MM.1S (cell line): ENCODE measurements at regions not wholly inside any gene's neighbourhood (a gene's known extent, or its start where the extent isn't known, plus 50 kb on each side); places are given as distances from the start of the nearest gene placed in this dataset.

Experiments
- DNase-seq: peaks from one replicate; pipeline ENCODE4 v3.0.0-alpha.2; 2015
- H2AFZ ChIP-seq: fragments of 300-600 bp; sonication (generic); 2 replicates; pipeline ENCODE4 v1.6.0; 2016; ENCODE audit warnings: antibody characterized with exemption, low read length
- H3F3A ChIP-seq: fragments of 300-600 bp; sonication (generic); 2 replicates; pipeline ENCODE4 v1.6.1; 2016; ENCODE audit warnings: mild to moderate bottlenecking, antibody characterized with exemption, low read length, moderate library complexity, mixed read lengths; ENCODE audit not compliant: insufficient read depth
- H3K27ac ChIP-seq: fragments of 300-600 bp; sonication (generic); 2 replicates; pipeline ENCODE4 v1.5.1; 2016; ENCODE audit warnings: mild to moderate bottlenecking, low read length
- H3K27me3 ChIP-seq: fragments of 300-600 bp; sonication (generic); replicated peaks from 2 replicates; pipeline ENCODE4 v1.6.0; 2016; ENCODE audit warnings: low read length; ENCODE audit not compliant: insufficient read depth
- H3K36me3 ChIP-seq: fragments of 300-600 bp; sonication (generic); replicated peaks from 2 replicates; pipeline ENCODE4 v1.6.1; 2016; ENCODE audit warnings: mild to moderate bottlenecking, low read length, mixed read lengths; ENCODE audit not compliant: insufficient read depth
- H3K4me1 ChIP-seq: fragments of 300-600 bp; sonication (generic); 2 replicates; pipeline ENCODE4 v1.6.1; 2016; ENCODE audit warnings: low read length, mixed read lengths
- H3K4me2 ChIP-seq: fragments of 300-600 bp; sonication (generic); 2 replicates; pipeline ENCODE4 v1.6.0; 2016; ENCODE audit warnings: low read depth, low read length
- H3K4me3 ChIP-seq: fragments of 300-600 bp; sonication (generic); 2 replicates; pipeline ENCODE4 v1.5.1; 2016; ENCODE audit warnings: low read length, mixed read lengths
- H3K79me2 ChIP-seq: fragments of 300-600 bp; sonication (generic); 2 replicates; pipeline ENCODE4 v1.6.1; 2016; ENCODE audit warnings: mixed run types, low read length, mixed read lengths
- H3K9ac ChIP-seq: fragments of 300-600 bp; sonication (generic); 2 replicates; pipeline ENCODE4 v1.6.1; 2016; ENCODE audit warnings: low read length, mixed read lengths
- H3K9me2 ChIP-seq: fragments of 300-600 bp; sonication (generic); replicated peaks from 2 replicates; pipeline ENCODE4 v1.6.1; 2016; ENCODE audit warnings: mild to moderate bottlenecking, low read length, mixed read lengths; ENCODE audit not compliant: insufficient read depth
- H3K9me3 ChIP-seq: fragments of 300-600 bp; sonication (generic); replicated peaks from 2 replicates; pipeline ENCODE4 v1.6.1; 2016; ENCODE audit warnings: mild to moderate bottlenecking, low read length, mixed read lengths; ENCODE audit not compliant: insufficient read depth
- H4K20me1 ChIP-seq: fragments of 300-600 bp; sonication (generic); 2 replicates; pipeline ENCODE4 v1.6.1; 2016; ENCODE audit warnings: mild to moderate bottlenecking, low read length, moderate library complexity, mixed read lengths; ENCODE audit not compliant: insufficient read depth
- EZH2 ChIP-seq: fragments of 300-600 bp; sonication (generic); optimal IDR thresholded peaks from 2 replicates; pipeline ENCODE3; 2017; ENCODE audit warnings: low read depth, mild to moderate bottlenecking, antibody characterized with exemption, low read length, mixed read lengths
- EZH2phosphoT487 ChIP-seq: fragments of 300-600 bp; sonication (generic); IDR thresholded peaks from 2 replicates; pipeline ENCODE4 v1.6.1; 2018; ENCODE audit warnings: antibody characterized with exemption, low read length
- TF ChIP-seq, protein P1 (sequence below): fragments of 300-600 bp; sonication (generic); IDR thresholded peaks from 2 replicates; pipeline ENCODE4 v1.5.1; 2016; ENCODE audit warnings: antibody characterized with exemption, low read length, mixed read lengths

DNA sequence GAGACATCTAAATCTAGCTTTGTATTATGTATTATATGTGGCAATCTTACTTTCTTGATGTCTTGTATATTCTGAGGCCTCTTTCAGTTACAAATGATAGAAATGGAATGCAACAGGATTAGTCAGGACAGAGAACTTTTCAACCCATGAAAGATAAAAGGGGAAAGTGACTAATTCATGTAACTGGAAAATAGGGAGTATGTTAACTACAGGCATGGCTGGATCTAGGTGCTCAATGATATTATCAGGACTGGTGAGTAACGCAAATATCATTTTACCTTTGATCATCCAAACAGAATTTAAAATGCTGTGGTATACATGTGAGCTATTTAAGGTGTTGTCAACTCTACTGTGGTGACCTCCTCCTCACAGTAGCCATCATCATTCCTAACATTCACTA lies 215.7 kb upstream of the GLRA1 start:
- H3K9ac ChIP-seq = no peak overlapping the region
- no peak for DNase-seq
- H3K36me3 ChIP-seq = no peaks in the 10 kb centered on the region
- no peaks in the 10 kb centered on the region for H3K79me2 ChIP-seq
- H3K4me3 ChIP-seq = no peak overlapping the region
- no peaks in the 10 kb centered on the region for H3K9me3 ChIP-seq
- no peak for TF ChIP-seq EZH2phosphoT487
- no peak overlapping the region for H2AFZ ChIP-seq
- H3K4me1 ChIP-seq = no peaks in the 10 kb centered on the region
- H4K20me1 ChIP-seq = no peaks in the 10 kb centered on the region
- no peaks in the 10 kb centered on the region for H3K27me3 ChIP-seq
- H3K9me2 ChIP-seq = no peaks in the 10 kb centered on the region
- H3F3A ChIP-seq = no peaks in the 10 kb centered on the region
- H3K27ac ChIP-seq = no peak overlapping the region
- no peak overlapping the region for H3K4me2 ChIP-seq

DNA sequence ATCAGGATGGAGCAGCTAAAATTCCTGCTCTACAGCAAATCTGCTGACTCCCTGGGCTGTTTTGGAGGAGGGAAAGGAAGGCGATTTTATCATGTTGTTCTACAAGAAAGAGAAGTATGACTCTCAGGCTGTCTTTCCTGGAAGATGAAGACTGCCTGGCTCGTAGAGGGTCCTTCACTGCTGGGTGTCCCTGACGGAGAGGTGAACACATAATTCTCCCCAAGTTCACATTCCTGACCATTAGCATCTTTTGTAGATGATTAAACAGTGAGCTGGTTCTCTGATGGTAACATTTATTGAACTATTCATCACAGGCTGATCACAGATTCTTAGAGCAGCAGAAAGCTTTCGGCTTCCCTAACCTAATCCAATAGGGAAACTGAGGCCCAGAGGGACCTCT lies 212.4 kb upstream of the GLRA1 start:
- H3K36me3 ChIP-seq = no peaks in the 10 kb centered on the region
- no peak overlapping the region for H3K9ac ChIP-seq
- H3K4me3 ChIP-seq = no peak overlapping the region
- no peaks in the 10 kb centered on the region for H3K79me2 ChIP-seq
- DNase-seq = no peak
- H3F3A ChIP-seq = no peaks in the 10 kb centered on the region
- H3K27me3 ChIP-seq = no peaks in the 10 kb centered on the region
- H3K27ac ChIP-seq = no peak overlapping the region
- H4K20me1 ChIP-seq = no peaks in the 10 kb centered on the region
- no peak overlapping the region for H3K4me2 ChIP-seq
- TF ChIP-seq, protein P1, sequence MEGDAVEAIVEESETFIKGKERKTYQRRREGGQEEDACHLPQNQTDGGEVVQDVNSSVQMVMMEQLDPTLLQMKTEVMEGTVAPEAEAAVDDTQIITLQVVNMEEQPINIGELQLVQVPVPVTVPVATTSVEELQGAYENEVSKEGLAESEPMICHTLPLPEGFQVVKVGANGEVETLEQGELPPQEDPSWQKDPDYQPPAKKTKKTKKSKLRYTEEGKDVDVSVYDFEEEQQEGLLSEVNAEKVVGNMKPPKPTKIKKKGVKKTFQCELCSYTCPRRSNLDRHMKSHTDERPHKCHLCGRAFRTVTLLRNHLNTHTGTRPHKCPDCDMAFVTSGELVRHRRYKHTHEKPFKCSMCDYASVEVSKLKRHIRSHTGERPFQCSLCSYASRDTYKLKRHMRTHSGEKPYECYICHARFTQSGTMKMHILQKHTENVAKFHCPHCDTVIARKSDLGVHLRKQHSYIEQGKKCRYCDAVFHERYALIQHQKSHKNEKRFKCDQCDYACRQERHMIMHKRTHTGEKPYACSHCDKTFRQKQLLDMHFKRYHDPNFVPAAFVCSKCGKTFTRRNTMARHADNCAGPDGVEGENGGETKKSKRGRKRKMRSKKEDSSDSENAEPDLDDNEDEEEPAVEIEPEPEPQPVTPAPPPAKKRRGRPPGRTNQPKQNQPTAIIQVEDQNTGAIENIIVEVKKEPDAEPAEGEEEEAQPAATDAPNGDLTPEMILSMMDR = no peak
- TF ChIP-seq EZH2 (no peak), EZH2phosphoT487 (no peak)
- H2AFZ ChIP-seq = no peak overlapping the region
- H3K9me3 ChIP-seq = no peaks in the 10 kb centered on the region
- no peaks in the 10 kb centered on the region for H3K9me2 ChIP-seq
- H3K4me1 ChIP-seq = no peaks in the 10 kb centered on the region

DNA sequence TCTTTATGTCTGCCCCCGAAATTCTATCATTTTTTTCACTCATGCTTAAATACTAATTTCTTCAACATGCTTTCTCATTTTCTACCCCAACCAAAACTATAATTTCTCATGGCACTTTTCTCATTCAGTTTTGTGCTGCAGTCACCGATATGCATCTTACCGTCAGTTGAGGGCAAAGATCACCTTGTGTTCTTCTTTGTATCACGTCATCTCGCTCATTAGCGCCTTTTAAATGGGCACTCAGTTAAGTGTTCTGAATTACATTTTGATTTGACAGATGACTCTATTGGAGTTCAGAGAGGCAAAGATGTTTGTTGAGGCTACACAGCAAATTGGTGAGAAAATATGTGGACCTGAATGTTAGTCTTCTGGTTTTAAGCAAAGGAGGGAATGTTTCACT lies 211.7 kb upstream of the GLRA1 start:
- H3F3A ChIP-seq = no peaks in the 10 kb centered on the region
- no peaks in the 10 kb centered on the region for H3K27me3 ChIP-seq
- H3K36me3 ChIP-seq = no peaks in the 10 kb centered on the region
- H3K9ac ChIP-seq = no peak overlapping the region
- H3K4me3 ChIP-seq = no peak overlapping the region
- no peaks in the 10 kb centered on the region for H3K4me1 ChIP-seq
- TF ChIP-seq EZH2phosphoT487 (no peak), EZH2 (no peak)
- TF ChIP-seq, protein P1 = no peak
- DNase-seq = no peak
- no peaks in the 10 kb centered on the region for H3K9me2 ChIP-seq
- no peaks in the 10 kb centered on the region for H4K20me1 ChIP-seq
- H3K27ac ChIP-seq = no peak overlapping the region
- no peaks in the 10 kb centered on the region for H3K9me3 ChIP-seq
- H2AFZ ChIP-seq = no peak overlapping the region
- no peaks in the 10 kb centered on the region for H3K79me2 ChIP-seq
- H3K4me2 ChIP-seq = no peak overlapping the region

DNA sequence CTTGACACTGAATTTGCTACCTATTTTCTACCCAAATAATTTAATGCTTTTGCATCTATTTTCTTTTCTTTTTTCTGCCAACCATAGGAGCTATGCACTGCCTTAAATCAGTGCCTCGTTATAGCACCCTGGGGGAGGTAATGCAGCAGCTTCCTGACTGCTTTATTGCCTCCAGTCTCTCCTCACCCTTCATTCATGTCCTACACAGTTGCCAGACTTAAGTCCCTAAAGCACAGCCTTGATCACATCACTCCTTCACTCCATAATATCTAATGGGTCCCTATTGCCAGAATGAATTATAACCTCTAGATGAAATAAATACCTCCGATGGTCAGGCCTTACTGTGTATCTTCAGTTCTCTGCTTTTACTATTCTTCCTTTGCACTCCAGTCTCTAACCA lies 211.2 kb upstream of the GLRA1 start:
- no peak overlapping the region for H3K4me3 ChIP-seq
- no peaks in the 10 kb centered on the region for H3K9me3 ChIP-seq
- H4K20me1 ChIP-seq = no peaks in the 10 kb centered on the region
- TF ChIP-seq EZH2phosphoT487 = no peak
- no peaks in the 10 kb centered on the region for H3K27me3 ChIP-seq
- H3K9me2 ChIP-seq = no peaks in the 10 kb centered on the region
- no peak for DNase-seq
- H3K36me3 ChIP-seq = no peaks in the 10 kb centered on the region
- H3K79me2 ChIP-seq = no peaks in the 10 kb centered on the region
- no peaks in the 10 kb centered on the region for H3F3A ChIP-seq
- no peak overlapping the region for H3K9ac ChIP-seq
- H3K4me1 ChIP-seq = no peaks in the 10 kb centered on the region
- no peak overlapping the region for H3K27ac ChIP-seq
- no peak overlapping the region for H3K4me2 ChIP-seq
- no peak overlapping the region for H2AFZ ChIP-seq
